ENCODE measurements at regions not wholly inside any gene's neighbourhood (a gene's known extent, or its start where the extent isn't known, plus 50 kb on each side); places are given as distances from the start of the nearest gene placed in this dataset.

DNA sequence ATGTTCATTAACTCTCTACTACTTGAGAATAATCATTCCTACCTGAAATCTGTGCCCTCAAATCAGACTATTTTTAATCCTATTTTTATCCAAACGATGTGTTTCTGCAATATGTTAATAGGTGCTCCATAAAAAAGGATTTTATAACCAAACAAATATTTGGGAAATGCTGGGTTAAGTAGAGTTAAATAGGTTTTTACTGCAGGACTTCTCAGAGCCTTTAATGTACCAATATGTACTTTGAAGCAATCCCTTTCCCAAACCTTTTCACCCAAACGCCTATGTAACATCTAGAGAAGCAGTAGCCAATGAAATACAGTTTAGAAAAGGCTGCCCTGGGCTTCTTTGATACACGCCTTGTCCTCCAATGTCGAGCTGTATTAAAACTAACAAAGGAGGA, 182.5 kb downstream of the SP3 start:
- DNase-seq: no peak

- no peak for DNase-seq
Measured at GRCh38 chr2:173783382-173783781, 181.8 kb downstream of the SP3 start.

- DNase-seq: no peak
Measured at GRCh38 chr2:173785813-173786212, 179.4 kb downstream of the SP3 start.

- DNase-seq: no peak
Measured at GRCh38 chr2:173791502-173791901, 173.7 kb downstream of the SP3 start.

GRCh38 chr2:173792166-173792565, 173.0 kb downstream of the SP3 start:
- no peak for DNase-seq

- DNase-seq: no peak
Measured at GRCh38 chr2:173792741-173793140, 172.4 kb downstream of the SP3 start.

DNA sequence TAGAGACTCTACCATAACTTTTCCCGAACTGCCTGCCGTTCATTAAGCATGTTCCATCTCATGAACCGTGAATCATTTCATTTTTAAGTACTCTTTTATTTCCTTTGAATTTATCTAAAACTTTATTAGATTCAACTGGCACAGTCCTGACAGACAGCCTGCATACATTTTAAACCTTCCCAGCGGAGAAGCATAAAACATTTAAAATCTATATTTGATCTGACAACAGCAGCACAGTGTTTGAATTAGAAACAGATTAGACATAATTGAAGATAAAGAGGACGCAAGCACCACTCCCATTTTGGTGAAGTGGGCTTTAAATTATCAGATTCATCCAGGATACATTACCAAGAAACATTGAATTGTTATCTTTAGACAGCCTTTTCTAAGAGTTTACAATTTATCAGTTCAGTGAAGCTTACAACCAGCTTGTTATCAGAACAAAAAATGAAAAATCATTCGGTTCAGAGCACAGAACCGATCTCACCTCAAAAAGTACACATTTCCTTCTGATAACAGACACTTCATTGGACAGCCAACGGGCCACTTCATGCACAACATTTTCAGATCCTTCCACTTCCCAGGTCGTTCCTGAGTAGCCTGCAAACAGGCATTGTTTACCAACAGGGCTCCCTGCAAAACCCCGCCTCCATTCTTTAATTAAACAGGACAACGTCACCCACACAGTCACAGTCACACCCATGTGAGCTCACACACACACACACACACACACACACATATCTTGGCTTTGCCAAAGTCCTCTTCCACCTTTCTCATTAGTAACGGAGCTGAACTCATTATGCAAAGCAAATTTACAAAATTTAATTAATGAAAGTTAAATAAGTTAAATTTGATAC, 171.2 kb downstream of the SP3 start:
- DNase-seq: no peak

DNA sequence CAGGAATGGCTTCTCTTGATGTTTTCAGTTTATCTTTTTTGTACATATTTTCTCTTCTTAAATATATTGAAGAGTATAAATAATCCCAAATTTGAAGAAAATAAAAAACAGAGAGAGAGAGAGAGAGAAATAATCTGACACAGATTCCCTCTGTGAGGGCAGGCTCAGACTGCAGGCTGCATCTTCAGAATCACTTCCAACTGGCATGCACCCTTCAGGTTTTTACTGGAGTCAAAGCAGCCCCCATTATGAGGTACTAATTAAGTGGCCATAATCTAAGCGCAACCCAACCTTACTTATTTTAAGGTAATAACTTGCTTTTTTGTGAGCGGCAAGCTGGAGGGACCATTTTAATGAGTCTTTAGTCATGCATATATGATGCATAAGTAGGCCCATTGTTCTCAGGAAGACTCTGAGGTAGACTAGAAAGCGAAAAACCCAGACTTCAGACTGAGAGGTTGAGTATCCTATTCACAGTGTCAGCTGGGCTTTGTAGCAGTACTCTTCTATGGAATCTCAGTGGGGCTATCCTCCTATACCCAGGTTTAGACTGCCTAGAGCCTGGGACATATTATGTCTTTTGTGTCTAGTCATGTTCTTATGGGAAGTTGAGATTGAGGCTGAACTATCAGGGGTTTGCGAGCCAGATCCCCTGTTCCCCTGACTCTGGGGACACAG, 167.4 kb downstream of the SP3 start:
- DNase-seq: no peak

DNA sequence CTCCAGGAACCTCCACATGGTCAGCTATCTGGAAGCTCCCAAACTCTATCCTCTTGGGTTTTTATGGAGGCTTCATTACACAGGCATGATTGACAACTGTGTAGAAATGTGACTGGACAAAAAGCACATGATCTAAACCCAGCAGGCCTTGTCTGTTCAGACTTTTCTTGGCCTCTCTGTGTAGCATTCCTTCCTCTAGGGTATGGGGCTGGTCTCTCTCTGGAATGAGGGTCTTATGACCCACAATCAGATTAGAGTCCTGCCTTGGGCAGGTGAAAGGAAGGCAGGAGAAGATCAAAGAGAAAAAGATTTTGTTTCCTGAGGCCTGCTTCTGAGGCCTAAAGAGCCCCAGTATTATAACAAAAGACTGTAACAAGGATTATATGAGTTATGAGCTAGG, 162.7 kb downstream of the SP3 start:
- no peak for DNase-seq

GRCh38 chr2:173803449-173803848, 161.7 kb downstream of the SP3 start:
- no peak for DNase-seq

DNA sequence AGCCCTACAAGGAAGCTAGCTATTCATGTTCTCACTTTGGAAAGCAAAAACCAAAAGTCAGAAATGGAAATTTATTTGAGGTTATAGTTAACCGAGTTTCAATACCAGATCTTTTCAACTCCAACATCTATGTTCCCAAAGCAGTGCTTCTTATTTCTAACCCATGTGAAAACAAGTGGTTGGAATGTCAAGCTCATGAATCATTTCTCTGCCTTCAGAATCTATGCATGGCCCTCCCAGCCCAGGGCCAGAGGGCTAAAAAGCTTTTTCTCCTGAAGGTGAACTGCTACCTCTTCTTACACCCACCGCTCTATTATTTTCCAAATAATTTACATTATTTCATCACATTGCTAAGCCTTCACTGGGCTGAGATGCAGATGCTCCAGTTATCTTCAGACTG, 158.4 kb downstream of the SP3 start:
- DNase-seq: peak; percentile 10

- no peak for DNase-seq
Measured at GRCh38 chr2:173808718-173809117, 156.5 kb downstream of the SP3 start.

- no peak for DNase-seq
Measured at GRCh38 chr2:173812321-173812720, 152.9 kb downstream of the SP3 start.

DNA sequence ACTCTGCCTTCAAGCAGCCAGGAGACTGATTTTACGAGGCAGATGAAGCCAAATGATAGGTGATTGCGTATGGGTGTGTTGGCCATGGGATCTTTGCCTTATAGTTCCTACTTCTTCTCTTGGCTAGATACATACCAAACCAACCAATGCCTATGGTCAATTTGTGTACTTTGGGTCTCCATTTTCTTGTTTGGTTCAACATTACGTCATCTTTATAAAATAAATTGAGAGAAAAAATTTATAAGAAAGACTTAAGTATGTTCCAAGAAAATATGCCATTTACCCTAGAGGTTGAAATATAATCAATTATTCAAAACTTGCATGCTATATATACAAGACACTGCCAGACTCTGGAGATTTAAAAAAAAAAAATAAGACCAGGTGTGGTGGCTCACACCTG, 150.9 kb downstream of the SP3 start:
- no peak for DNase-seq

DNA sequence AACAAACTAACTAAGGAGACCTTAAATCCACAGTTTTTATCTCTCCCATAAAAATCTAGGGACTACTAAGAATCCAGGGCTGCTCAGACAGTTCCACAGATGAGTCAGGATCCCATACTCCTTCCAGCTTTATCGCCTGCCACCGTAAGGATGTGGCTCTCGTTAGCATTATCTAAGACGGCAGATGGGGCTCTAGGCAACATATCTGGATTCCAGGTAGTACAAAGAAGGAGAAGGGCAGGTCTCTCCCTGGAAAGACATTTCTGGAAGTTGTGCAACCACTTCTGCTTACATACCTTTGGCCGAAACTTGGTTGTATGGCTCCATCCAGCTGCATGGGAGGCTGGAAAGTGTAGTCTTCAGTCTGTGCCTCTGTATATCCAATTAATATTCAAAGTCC, 149.4 kb downstream of the SP3 start:
- no peak for DNase-seq

DNA sequence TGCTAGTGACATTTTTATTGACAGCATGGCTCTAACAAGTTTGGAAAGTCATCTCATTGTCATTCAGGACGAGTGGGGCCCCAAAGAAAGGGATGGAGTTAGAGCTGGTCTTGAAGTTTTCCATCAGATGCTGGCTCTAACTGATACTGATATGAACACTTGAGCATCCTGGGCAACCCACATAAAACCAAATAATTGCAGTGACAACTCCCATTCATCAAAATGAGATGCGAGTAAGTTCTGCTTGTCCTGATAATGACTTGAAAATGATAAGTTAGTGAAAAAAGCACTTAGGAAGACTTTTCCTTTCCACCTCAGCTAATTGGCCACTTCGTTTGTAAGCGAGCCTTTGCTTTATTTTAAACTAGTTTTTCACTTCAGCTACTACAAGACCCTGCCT, 147.6 kb downstream of the SP3 start:
- DNase-seq: no peak

DNA sequence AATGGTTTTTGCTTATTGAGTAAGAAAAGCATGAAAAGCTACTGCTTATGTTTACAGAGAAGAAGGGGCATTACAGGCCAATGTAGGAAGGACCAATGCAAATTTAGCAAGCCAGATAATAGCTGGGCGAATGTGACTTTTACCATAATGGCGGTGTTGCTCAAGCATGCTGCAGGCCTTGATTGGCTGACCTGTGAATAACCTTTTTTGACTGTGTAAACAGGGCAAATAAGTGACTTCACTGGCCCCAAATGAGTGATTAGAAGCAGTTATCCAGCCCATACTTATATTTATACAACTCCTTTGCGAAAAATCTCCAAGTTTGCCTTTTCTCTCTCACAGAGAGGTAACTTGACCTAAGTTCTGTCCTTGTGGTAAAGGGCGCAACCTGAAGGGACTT, 146.9 kb downstream of the SP3 start:
- DNase-seq: no peak

- DNase-seq: no peak
Measured at GRCh38 chr2:173819852-173820251, 145.3 kb downstream of the SP3 start.

- no peak for DNase-seq
Measured at GRCh38 chr2:173821451-173821850, 143.7 kb downstream of the SP3 start.

GRCh38 chr2:173822889-173823542, 142.2 kb downstream of the SP3 start:
- no peak for DNase-seq

- DNase-seq: no peak
Measured at GRCh38 chr2:173823543-173823939, 141.6 kb downstream of the SP3 start.

- DNase-seq: peak; percentile 93
Measured at GRCh38 chr2:173828189-173829142, 136.7 kb downstream of the SP3 start.

DNA sequence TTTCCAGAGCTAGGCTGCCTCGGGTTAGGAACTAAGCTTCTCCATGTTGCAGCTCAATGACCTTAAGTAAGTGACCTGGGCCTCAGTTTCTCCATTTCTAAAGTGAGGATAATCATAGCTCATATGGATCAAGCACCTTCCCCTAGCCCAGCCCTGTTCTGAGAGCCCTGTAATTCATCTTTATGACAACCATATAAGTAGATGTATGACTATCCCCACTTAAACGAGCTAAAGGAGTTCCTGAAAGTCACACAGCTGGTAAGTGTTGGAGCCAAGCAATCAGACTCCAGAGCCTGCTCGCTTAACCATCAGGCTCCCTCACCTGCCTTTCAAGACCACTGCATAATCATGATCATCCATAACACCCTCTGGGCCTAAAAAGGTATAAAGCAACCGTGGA, 135.4 kb downstream of the SP3 start:
- DNase-seq: no peak

Data from fibroblast of upper back skin (primary cell).